NCI-H1105 treated with DMSO at 0.1 percent for 48 hours (cell line): ENCODE measurements at regions not wholly inside any gene's neighbourhood (a gene's known extent, or its start where the extent isn't known, plus 50 kb on each side); places are given as distances from the start of the nearest gene placed in this dataset.
"Not testable (repeated sequence)": the region's sequence is repeated elsewhere in the genome, so short reads cannot be mapped to it uniquely, and the experiment has no call there.

Source experiments
- DNase-seq: peaks from one replicate; lab custom pipeline; 2025; lab: John Stamatoyannopoulos, UW

DNA sequence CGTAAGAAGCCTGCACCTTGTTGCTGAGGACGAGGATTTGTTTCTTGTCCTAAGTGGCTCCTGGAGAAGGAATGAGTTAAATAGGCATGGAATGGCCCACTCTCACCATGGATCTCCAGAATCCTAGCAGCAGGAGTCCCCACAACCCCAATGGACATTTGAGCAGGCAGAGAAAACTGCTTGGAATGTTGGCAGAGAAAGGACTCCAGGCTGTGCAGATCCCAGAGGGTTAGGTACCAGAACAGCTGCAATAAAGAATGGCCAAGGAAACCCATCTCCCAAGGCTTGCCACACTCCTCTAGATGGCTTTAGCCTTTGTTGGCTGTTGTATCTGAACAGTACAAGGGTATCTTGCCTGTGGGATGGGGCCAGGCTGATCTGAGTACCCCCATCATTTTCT is 1415.7 kb upstream of the ADGRB3 start:
- DNase-seq = no peak

DNA sequence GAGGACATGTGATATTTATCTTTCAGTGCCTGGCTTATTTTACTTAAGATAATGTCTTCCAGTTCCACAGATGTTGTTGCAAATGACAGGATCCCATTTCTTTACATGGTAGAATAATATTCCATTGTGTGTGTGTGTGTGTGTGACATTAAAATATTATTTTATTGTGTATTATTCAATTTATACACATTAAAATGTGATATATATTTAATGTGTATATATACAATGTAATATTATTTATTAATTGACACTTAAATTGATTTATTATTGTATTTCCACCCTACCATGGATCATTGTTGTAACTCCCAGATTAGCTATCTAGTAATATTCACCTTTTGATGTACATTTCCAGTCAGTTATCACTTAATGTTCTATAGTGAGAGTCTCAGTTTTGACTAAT is 1422.5 kb upstream of the ADGRB3 start:
- DNase-seq = no peak

DNA sequence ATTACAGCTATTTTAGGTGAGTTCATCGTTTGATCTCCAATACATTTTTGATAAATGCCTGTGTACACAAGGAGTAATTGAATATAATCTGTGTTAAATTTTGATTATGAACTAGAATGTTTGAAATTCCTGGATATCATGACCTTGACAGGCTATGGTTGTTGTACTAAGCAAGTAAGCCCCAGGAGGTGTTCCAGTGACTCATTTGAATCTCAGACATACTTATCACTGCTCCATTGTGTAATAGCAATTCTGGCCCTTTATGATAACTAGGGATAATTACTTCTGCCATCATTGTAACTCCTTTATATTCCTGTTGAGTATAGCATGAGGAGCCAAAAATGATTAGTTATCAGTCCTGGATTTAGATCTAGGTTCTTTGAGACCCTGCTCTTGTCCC is 1424.6 kb upstream of the ADGRB3 start:
- no peak for DNase-seq

DNA sequence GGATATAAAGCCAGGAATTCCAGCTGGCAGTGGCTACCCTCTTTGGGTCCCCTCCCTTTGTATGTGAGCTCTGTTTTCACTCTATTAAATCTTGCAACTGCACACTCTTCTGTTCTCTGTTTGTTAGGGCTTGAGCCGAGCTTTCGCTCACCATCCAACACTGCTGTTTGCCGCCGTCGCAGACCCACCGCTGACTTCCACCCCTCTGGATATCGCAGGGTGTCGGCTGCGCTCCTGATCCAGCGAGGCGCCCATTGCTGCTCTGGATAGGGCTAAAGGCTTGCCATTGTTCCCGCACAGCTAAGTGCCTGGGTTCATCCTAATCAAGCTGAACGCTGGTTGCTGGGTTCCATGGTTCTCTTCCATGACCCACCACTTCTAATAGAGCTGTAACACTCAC is 1433.5 kb upstream of the ADGRB3 start:
- no peak for DNase-seq

DNA sequence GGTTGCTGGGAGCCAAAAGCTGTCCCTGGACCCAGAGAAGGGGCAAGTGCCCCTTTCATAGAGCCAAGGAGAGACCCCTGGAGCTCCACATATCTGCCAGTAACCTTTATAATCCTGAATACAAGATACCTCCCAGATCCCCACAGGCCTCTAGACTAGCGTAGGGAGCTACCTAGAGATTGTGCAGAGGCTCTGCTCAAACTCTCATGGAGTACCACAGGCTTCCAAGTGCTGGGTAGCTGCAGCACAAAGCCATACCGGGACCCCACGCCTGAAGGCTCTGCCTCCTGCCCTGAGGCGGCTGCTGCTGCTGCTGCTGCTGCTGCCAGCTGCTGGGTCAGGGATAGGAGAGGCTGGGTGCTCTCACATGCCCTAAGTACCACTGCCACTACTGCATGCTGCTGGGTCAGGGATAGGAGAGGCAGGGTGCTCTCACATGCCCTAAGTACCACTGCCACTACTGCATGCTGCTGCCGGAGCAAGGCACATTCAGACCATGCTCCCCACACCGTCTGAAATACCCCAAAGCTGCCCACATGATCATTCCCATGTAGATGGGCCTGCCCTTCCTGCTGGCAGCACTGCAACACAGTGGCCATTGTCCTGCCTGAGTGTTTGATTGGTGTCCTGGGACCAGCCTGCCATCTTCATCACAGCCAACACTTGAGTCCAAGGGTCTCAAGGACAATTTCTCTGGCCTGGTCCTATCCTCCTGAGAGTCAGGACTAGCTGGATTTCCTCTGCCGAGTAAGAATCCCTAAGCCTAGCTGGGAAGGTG is 1434.3 kb upstream of the ADGRB3 start:
- DNase-seq = no peak

DNA sequence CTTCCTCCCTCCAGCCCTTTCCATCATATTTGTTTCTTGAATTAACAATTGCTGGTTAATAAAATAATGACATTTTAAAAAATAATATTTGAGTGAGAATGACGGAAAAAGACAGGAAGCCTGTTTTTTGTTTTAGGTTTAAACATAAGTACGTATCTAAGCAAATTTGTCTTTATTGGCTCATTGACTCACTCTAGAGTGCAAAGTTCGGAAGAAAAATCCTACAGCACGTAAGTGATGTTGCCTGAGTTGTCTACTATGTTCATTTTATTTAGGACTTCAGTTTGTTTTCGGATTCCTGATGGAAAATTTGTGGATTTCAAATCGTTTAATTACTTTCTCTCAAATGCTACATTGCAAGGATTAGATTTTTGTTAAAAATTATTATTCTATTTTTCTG is 1435.7 kb upstream of the ADGRB3 start:
- DNase-seq = no peak

DNA sequence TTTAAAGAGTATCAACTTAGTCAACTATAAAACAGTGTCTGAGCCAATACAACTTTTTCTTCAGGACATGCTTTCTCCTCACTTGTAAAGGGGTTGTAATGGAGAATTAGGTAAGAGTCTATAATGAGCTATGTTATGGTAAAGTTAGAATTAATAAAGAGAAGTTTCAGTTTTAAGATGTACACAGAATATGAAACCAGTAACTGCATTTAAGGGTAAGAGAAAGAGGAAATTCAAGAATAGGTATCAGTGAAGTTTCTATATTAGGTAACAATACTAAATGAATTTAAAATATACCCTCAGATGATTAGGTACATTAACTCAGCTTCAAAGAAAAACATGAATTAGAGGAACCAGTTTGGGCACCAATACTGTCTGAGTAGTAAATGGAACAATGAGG is 1444.3 kb upstream of the ADGRB3 start:
- no peak for DNase-seq

DNA sequence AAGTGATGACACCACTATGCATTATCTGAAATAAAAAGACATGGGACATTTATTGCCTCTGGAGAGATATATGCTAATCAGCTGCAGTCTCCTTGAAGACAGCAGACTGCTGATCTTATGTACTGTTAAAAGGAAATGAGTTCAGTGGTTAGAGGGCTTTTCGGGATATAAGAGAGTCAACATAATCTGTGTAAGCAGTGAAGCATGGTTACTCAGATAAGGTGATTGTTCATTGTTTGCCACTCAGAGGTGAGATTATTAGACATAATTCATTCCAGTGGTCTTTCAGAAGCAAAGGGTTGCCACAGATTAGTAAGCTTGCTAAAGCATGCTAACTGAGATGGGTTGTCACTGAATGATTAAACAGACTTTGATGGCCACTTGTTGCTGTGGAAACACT is 1450.7 kb upstream of the ADGRB3 start:
- no peak for DNase-seq

DNA sequence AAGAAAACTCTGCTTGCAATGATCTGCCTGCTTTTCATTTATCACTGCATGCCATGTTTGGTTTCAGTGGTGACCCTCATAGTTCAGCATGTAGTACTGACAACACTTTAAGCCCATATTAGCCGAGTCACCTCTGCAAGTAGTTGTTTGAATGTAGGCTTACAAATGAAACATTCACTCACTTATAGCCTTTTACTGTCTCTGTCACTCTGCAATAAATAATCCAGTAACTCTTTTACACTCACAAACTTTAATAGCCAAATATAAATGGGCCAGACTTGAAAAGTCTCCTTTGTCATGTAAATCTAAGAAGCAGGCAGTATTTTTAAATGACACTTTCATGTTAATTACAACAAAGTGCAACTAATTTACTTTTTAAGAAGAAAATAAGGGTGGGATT is 1460.0 kb upstream of the ADGRB3 start:
- no peak for DNase-seq

DNA sequence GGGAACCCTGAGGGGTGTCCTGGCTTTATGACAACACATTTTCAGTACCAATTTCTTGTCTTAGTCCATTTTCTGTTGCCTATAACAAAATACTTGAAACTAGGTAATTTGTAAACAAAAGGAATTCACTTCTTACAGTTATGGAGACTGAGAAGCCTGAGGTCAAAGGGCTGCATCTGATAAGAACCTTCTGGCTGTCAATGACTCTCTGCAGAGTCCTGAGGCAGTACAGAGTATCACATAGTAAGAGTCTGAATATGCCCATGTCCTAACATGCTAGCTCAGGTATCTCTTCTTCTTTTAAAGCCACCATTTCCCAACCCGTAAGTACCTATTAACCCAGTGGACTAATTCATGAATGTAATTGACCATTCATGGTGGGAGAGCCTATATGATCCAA is 1458.6 kb upstream of the EYS start:
- no peak for DNase-seq

DNA sequence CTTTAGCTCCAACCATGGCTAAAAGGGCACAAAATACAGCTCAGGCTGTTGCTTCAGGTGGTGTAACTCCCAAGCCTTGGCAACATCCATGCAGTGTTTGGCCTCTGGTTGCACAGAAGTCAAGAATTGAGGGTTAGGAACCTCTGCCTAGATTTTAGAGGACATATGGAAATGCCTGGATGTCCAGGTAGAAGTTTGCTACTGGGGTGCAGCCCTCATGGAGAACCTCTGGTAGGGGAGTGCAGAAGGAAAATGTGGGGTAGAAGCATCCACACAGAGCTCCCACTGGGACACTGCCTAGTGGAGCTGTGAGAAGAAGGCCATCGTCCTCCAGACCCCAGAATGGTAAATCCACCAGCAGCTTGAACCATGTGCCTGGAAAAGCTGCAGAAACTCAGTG is 1453.8 kb upstream of the EYS start:
- no peak for DNase-seq

DNA sequence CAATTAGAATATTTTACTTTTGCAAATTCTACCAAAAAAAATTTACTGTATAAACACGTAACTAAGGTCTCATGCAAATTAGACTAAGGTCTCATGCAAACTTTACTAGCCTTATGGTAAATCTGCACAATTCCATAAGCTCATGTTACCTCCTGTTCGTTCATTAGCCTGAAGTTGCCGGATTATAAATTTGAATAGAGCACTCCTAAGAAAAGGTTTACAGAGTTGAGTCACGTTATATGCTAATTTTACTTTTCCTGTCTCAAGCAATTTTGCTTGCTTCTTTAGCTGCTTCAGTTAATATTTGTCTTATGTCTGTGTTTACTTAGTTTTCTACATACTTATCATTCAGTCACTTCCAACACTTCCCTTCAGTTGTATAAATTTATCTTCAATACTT is 1434.0 kb upstream of the EYS start:
- DNase-seq = no peak

DNA sequence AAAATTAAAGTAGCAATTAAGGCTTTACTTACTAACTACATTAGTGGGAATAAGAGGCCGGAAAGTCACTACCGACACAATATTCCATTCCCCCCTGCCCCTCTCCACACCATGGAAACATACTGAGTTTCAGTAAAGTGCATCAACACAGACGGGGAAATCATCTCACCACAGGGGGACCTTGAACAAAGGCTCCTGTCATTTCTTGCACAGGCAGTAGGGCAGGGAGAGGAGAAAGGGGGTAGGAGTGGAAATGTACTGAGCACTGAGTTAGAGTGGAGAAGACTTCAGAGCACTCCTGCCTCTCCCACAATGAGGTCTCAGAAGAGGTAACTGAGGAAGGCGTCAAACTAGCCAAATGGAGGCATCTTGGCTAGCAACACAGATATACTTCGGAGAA is 1426.9 kb upstream of the EYS start:
- DNase-seq = no peak

DNA sequence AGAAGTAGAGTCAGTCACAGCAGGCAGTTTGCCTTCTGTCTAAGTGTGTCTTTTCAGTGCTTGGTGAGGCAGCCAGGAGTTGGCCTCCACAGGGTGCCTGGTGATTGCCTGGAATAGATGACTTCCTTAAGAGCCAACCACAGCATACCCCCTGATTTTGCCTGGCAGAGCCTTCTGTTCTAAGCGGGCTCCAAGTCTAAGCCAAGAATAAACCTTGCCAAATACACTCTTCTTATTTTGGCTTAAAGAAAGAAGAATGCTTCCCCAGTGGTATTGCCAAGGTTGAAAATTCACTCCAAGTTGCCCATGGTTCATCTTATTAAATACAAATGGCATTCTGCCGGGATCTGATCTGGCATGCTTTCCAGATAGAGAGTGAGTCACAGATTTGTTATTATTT is 1424.8 kb upstream of the EYS start:
- no peak for DNase-seq

DNA sequence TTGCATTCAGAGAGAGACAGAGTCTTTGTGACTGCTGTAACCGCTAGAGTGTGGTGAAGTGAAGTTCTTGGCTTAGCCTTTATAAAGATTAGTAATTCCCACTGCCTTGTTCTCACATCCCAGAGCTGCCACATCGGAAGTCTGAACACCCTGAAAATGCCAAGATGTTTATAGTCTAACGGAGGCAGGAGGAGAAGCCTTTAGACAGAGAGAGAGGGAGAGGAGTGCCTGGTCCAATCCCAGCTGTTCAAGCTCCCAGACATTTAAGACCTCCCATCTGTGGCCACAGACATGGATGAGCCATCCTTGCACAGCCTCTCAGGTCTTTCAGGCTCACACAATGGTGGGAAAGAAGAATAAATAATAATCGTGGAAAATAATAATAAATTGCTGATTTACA is 1422.8 kb upstream of the EYS start:
- no peak for DNase-seq

DNA sequence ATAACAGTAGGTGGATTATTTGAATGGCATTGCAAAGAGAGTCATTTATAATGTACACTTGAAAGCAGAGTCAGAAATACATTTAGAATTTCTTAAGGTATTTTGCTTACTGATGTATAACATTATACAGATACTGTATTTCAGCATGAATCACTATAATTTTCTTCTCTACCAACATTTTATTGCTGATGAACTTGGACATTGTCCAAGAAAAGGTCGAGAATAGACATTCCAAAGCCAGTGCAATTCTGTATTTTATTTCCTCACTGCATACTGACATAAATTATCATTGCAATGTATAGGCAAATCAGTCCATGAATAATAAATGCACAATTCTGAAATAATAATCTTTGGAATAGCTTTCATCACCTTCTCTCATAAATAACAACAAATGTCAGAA is 1420.0 kb upstream of the EYS start:
- DNase-seq = no peak

DNA sequence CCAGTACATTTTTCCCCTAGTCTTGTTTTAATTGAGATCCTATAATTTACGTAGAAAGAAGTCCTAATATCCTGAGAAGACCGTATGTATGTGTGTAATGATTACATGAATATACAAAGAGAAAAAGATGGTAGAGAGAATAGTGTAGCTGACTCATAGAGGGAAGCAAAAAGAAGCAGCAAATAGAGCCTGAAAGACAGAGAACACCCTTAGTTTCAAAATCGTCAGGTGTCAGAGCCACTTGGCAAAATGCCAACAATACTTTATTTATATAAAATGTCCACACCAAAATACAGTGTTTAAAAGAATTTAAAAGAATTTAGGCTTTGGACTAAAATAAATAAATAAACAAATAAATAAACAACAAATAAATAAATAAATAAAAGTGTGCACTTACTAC is 1414.1 kb upstream of the EYS start:
- DNase-seq = no peak

DNA sequence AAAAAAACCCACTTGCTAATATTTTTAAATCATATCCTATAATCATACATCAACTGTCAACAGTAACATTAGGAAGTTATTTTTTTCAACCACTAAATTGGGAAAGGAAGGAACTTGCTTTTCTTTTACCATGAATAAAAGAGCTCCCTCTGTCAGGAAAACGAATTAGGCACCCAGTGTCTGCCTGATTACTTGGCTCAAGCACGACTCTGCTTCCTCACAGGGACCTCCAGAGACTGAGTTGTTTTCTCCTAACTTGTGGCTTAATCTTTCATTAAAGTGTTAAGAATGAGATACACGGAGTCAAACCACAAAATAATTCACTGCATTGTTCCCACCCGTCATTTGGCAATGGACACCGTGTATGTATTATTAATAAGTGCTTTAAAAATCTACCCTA is 1405.1 kb upstream of the EYS start:
- no peak for DNase-seq

DNA sequence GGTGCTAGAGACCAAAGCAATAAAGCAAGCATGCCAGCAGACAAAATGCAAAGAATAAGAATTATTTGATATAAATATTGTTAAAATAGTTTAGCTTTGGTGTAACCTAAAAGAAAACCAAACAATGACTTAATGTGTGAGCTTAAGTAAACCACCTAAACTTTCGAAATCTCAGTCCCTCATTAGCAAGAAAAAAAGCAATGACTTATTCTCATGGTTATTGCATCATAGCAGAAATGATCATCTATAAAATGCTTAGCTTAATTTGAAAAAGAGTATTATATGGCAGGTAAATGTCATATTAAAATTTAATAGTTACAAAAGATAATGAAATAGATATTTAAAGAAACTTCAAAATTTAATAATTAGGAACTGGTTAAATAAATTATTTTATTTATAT is 1395.7 kb upstream of the EYS start:
- no peak for DNase-seq

DNA sequence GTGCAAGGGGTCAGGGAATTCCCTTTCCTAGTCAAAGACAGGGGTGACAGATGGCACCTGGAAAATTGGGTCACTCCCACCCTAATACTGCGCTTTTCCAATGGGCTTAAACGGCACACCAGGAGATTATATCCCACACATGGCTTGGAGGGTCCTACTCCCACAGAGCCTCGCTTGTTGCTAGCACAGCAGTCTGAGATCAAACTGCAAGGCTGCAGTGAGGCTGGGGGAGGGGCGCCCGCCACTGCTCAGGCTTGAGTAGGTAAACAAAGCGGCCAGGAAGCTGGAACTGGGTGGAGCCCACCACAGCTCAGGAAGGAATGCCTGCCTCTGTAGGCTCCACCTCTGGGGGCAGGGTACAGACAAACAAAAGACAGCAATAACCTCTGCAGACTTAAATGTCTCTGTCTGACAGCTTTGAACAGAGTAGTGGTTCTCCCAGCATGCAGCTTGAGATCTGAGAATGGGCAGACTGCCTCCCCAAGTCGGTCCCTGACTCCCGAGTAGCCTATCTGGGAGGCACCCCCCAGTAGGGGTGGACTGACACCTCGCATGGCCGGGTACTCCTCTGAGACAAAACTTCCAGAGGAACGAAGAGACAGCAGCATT is 1388.7 kb upstream of the EYS start:
- not testable (repeated sequence) for DNase-seq

DNA sequence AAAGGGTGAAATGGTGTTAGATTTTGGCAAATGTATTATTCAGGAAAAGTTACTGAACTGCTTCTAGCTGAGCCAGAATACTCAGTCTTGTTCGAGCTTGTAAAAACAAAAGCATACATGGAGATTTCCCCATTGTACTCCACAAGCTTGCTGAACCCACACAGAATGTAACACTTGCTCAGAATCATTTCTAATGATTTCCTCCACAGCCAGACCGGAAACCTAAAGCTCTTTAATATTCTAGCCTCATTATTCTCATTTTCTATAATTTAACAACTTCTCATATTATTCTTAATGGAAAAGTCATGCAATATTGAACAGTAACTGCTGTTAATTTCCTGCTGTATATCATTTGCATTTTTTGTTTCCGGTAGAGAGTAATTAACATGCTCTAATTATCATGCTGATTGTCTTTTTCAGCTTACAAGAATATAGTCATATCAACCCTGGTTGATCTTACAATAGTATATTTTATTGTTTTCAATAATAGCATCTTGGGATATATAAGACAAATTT is 1387.5 kb upstream of the EYS start:
- no peak for DNase-seq

DNA sequence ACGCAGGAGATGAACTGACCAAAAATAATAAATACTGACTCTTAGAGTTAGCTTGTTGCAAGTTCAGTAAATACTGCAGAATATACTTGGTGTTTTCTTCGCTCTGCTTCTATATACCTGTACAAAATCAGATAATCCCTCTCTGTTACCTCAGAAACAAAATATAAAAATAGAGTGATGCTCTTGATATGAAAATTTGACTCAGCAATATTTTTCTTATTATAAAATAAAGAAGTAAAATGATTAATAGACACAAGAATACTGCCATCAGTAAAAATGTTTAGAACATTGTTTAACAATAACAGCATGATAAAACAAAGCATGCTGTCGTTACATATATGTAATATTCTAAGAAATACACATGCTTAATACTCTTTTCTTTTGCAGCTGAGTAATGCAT is 1366.9 kb upstream of the EYS start:
- DNase-seq = no peak

DNA sequence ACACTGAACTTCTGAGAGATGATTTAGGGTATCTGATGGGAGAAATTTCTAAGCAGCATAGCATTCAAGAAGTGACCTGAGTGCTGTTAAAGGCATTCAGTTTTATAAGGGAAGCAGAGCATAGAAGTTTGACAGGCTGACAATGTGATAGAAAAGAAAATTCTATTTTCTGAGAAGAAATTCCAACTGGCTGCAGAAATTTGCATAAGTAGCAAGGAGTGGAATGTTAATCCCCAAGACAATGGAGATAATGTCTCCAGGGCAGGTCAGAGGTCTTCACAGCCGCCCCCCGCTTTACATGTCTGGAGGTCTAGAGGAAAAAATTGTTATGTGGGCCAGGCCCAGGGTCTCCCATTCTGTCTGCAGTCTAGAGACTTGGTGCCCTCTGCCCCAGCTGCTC is 1361.8 kb upstream of the EYS start:
- no peak for DNase-seq

DNA sequence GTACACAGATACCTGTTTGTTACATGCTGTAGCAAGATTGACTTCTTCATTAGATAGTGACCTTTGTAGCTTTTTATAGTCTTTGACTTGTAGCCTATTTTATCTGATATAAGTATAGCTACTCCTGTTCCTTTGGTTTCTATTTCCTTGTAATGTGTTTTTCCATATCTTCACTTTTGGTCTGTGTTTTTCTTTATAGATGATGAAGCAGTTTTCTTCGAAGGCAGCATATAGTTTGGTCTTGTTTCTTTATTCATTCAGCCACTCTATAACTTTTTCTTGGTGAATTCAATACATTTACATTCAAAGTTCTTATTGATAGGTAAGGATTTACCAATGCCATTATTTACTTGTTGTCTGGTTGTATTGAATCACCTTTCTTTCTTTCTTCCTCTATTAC is 1357.3 kb upstream of the EYS start:
- no peak for DNase-seq
